ENCODE measurements at regions not wholly inside any gene's neighbourhood (a gene's known extent, or its start where the extent isn't known, plus 50 kb on each side); places are given as distances from the start of the nearest gene placed in this dataset.

DNA sequence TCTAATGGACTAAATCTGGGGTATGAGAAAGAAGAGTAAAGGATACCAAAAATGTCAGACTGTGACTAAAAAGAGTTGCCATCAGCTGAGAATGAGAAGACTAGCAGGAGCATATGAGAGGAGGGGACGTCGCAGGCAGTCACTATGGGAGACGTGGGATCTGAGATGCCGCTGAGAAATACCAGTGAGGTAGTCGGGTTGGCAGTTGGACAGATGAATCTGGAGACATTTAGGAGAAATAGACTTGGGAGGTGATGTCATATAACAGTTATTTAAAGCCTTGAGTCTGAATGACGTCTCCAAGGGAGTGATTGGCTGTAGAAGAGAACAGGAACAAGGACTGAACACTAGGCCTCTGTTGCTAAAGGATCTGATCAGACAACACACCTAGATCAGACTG lies 51.5 kb upstream of the TRIM26 start:
- Mint-ChIP-seq H3K27ac (no peak overlapping the region), H3K27me3 (no peaks in the 10 kb centered on the region), H3K9me3 (ENCODE audit: insufficient read depth) (no peaks in the 10 kb centered on the region), H3K4me1 (peaks cover 17% of the 10 kb centered on the region), H3K4me3 (no peak overlapping the region)
- Histone ChIP-seq H3K9ac (ENCODE audit: low read length) (no peak overlapping the region), H3K9me3 (ENCODE audit: control extremely low read depth in 1 of 3, control insufficient read depth in 2 of 3, insufficient read depth in 1 of 3, low read length in 2 of 3) (no peaks in the 10 kb centered on the region), H4K20me1 (ENCODE audit: control insufficient read depth, insufficient read depth, low read length, poor library complexity, severe bottlenecking) (no peaks in the 10 kb centered on the region), H3K4me1 (ENCODE audit: control insufficient read depth in 2 of 2, insufficient read depth in 2 of 2, low read length in 2 of 2) (peaks cover 9 to 18% of the 10 kb centered on the region in 2 donors), H3K4me2 (replicated peaks; ENCODE audit: low read depth, low read length, poor library complexity, severe bottlenecking) (no peak overlapping the region), H3K27me3 (replicated peaks in 1 of 4; ENCODE audit: control extremely low read depth in 1 of 4, control insufficient read depth in 3 of 4, insufficient read depth in 4 of 4, low read length in 3 of 4) (no peaks in the 10 kb centered on the region), H3K4me3 (ENCODE audit: control extremely low read depth in 1 of 5, extremely low read depth in 1 of 5, insufficient read depth in 1 of 5, low read depth in 2 of 5, low read length in 4 of 5) (no peak overlapping the region), H2AFZ (ENCODE audit: insufficient read depth, low read depth, low read length, poor library complexity, severe bottlenecking) (no peak overlapping the region), H3K27ac (ENCODE audit: low read length in 2 of 2) (no peak overlapping the region), H3K36me3 (replicated peaks in 1 of 2; ENCODE audit: control extremely low read depth in 1 of 2, control insufficient read depth in 1 of 2, extremely low read depth in 1 of 2, insufficient read depth in 2 of 2, low read length in 1 of 2) (peaks cover 0 to 38% of the 10 kb centered on the region in 2 experiments), H3K79me2 (ENCODE audit: control insufficient read depth, insufficient read depth, low read length) (peaks cover 19% of the 10 kb centered on the region)
- POLR2A ChIA-PET = no interaction called here
- no peak for DNase-seq
- TF ChIP-seq EZH2 (IDR thresholded peaks at IDR 0.05; ENCODE audit: borderline replicate concordance, insufficient read depth, low read depth, low read length, poor library complexity, severe bottlenecking) = no peak
- TF ChIP-seq, protein P1, sequence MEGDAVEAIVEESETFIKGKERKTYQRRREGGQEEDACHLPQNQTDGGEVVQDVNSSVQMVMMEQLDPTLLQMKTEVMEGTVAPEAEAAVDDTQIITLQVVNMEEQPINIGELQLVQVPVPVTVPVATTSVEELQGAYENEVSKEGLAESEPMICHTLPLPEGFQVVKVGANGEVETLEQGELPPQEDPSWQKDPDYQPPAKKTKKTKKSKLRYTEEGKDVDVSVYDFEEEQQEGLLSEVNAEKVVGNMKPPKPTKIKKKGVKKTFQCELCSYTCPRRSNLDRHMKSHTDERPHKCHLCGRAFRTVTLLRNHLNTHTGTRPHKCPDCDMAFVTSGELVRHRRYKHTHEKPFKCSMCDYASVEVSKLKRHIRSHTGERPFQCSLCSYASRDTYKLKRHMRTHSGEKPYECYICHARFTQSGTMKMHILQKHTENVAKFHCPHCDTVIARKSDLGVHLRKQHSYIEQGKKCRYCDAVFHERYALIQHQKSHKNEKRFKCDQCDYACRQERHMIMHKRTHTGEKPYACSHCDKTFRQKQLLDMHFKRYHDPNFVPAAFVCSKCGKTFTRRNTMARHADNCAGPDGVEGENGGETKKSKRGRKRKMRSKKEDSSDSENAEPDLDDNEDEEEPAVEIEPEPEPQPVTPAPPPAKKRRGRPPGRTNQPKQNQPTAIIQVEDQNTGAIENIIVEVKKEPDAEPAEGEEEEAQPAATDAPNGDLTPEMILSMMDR (IDR thresholded peaks at IDR 0.05) = no peak
- no peak for ATAC-seq (ENCODE audit: low read depth)
- intact Hi-C loops (cut with micrococcal nuclease) = no loop called here
- CTCF ChIA-PET = no interaction called here
- 78% methylated on average over 5 of the region's 6 CpGs for WGBS (ENCODE audit: insufficient coverage)

DNA sequence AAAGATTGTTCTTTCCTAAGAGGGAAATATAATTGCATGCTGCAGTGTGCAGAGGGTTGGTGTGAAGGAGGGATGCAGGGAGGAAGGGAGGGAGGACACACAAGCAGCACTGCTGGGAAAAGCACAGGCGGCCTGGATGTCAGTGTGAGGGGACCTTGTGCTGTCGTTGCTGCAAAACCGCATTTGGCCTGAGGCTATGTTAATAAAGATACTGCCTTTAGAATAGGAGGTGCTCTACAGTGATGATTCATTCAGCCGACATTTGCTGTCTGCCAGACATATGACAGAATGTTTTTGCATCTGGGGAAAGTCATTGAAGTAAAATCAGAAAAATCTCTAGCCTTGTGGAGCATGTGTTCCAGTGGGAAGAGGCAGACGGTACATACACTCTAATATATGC lies 50.5 kb upstream of the TRIM26 start:
- Histone ChIP-seq H3K4me1 (ENCODE audit: control insufficient read depth in 2 of 2, insufficient read depth in 2 of 2, low read length in 2 of 2) (peaks cover 13 to 23% of the 10 kb centered on the region in 2 donors), H3K9ac (ENCODE audit: low read length) (no peak overlapping the region), H3K36me3 (replicated peaks in 1 of 2; ENCODE audit: control extremely low read depth in 1 of 2, control insufficient read depth in 1 of 2, extremely low read depth in 1 of 2, insufficient read depth in 2 of 2, low read length in 1 of 2) (peaks cover 0 to 38% of the 10 kb centered on the region in 2 experiments), H3K9me3 (ENCODE audit: control extremely low read depth in 1 of 3, control insufficient read depth in 2 of 3, insufficient read depth in 1 of 3, low read length in 2 of 3) (no peaks in the 10 kb centered on the region), H4K20me1 (ENCODE audit: control insufficient read depth, insufficient read depth, low read length, poor library complexity, severe bottlenecking) (no peaks in the 10 kb centered on the region), H3K4me2 (replicated peaks; ENCODE audit: low read depth, low read length, poor library complexity, severe bottlenecking) (no peak overlapping the region), H3K27ac (ENCODE audit: low read length in 2 of 2) (no peak overlapping the region), H3K27me3 (replicated peaks in 1 of 4; ENCODE audit: control extremely low read depth in 1 of 4, control insufficient read depth in 3 of 4, insufficient read depth in 4 of 4, low read length in 3 of 4) (no peaks in the 10 kb centered on the region), H3K4me3 (ENCODE audit: control extremely low read depth in 1 of 5, extremely low read depth in 1 of 5, insufficient read depth in 1 of 5, low read depth in 2 of 5, low read length in 4 of 5) (no peak overlapping the region), H2AFZ (ENCODE audit: insufficient read depth, low read depth, low read length, poor library complexity, severe bottlenecking) (no peak overlapping the region), H3K79me2 (ENCODE audit: control insufficient read depth, insufficient read depth, low read length) (peaks cover 20% of the 10 kb centered on the region)
- CTCF ChIA-PET = no interaction called here
- no peak overlapping the region for H3K27ac Mint-ChIP-seq
- no peak overlapping the region for H3K4me3 Mint-ChIP-seq
- TF ChIP-seq EZH2 (IDR thresholded peaks at IDR 0.05; ENCODE audit: borderline replicate concordance, insufficient read depth, low read depth, low read length, poor library complexity, severe bottlenecking) = no peak
- TF ChIP-seq, protein P1 (IDR thresholded peaks at IDR 0.05) = no peak
- intact Hi-C loops (cut with micrococcal nuclease) = no loop called here
- no peaks in the 10 kb centered on the region for H3K27me3 Mint-ChIP-seq
- peaks cover 25% of the 10 kb centered on the region for H3K4me1 Mint-ChIP-seq
- no peaks in the 10 kb centered on the region for H3K9me3 Mint-ChIP-seq (ENCODE audit: insufficient read depth)
- ATAC-seq (ENCODE audit: low read depth) (no peak), DNase-seq (no peak)
- POLR2A ChIA-PET = no interaction called here
- 100% methylated on average over 2 of the region's 5 CpGs for WGBS (ENCODE audit: insufficient coverage)

Data from B cell (primary cell).